ENCODE measurements at regions not wholly inside any gene's neighbourhood (a gene's known extent, or its start where the extent isn't known, plus 50 kb on each side); places are given as distances from the start of the nearest gene placed in this dataset.

DNA sequence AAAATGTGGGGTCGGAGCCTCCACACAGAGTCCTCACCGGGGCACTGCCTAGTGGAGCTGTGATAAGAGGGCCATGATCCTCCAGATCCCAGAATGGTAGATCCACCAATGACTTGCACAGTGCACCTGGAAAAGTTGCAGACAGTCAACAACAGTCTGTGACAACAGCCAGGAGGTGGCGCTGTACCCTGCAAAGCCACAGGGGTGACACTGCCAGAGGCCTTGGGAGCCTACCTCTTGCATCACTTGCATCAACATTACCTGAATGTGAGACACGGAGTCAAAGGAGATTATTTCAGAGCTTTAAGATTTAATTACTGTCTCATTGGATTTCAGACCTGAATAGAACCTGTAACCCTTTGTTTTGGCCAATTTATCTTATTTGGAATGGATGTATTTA is 614.1 kb upstream of the CDH9 start:
- TF ChIP-seq, protein P1, sequence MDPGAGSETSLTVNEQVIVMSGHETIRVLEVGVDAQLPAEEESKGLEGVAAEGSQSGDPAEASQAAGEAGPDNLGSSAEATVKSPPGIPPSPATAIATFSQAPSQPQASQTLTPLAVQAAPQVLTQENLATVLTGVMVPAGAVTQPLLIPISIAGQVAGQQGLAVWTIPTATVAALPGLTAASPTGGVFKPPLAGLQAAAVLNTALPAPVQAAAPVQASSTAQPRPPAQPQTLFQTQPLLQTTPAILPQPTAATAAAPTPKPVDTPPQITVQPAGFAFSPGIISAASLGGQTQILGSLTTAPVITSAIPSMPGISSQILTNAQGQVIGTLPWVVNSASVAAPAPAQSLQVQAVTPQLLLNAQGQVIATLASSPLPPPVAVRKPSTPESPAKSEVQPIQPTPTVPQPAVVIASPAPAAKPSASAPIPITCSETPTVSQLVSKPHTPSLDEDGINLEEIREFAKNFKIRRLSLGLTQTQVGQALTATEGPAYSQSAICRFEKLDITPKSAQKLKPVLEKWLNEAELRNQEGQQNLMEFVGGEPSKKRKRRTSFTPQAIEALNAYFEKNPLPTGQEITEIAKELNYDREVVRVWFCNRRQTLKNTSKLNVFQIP (CRISPR knock-in tag; IDR thresholded peaks at IDR 0.05; ENCODE audit: borderline replicate concordance, low read depth) = no peak
- TF ChIP-seq ARNTL (CRISPR knock-in tag; IDR thresholded peaks at IDR 0.05; ENCODE audit: borderline replicate concordance, low read depth) (no peak), ZNF70 (CRISPR knock-in tag; IDR thresholded peaks at IDR 0.05) (no peak), ZNF8 (CRISPR knock-in tag; IDR thresholded peaks at IDR 0.05) (no peak), TCF4 (CRISPR knock-in tag; IDR thresholded peaks at IDR 0.05; ENCODE audit: borderline replicate concordance) (no peak), OSR1 (CRISPR knock-in tag; IDR thresholded peaks at IDR 0.05) (no peak), PPARA (CRISPR knock-in tag; IDR thresholded peaks at IDR 0.05; ENCODE audit: borderline replicate concordance) (no peak), ISL1 (CRISPR knock-in tag; IDR thresholded peaks at IDR 0.05) (no peak), ZFP3 (CRISPR knock-in tag; IDR thresholded peaks at IDR 0.05) (no peak)
- TF ChIP-seq, protein P2, sequence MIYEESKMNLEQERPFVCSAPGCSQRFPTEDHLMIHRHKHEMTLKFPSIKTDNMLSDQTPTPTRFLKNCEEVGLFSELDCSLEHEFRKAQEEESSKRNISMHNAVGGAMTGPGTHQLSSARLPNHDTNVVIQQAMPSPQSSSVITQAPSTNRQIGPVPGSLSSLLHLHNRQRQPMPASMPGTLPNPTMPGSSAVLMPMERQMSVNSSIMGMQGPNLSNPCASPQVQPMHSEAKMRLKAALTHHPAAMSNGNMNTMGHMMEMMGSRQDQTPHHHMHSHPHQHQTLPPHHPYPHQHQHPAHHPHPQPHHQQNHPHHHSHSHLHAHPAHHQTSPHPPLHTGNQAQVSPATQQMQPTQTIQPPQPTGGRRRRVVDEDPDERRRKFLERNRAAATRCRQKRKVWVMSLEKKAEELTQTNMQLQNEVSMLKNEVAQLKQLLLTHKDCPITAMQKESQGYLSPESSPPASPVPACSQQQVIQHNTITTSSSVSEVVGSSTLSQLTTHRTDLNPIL (CRISPR knock-in tag; IDR thresholded peaks at IDR 0.05; ENCODE audit: low read depth) = no peak
- TF ChIP-seq, protein P3, sequence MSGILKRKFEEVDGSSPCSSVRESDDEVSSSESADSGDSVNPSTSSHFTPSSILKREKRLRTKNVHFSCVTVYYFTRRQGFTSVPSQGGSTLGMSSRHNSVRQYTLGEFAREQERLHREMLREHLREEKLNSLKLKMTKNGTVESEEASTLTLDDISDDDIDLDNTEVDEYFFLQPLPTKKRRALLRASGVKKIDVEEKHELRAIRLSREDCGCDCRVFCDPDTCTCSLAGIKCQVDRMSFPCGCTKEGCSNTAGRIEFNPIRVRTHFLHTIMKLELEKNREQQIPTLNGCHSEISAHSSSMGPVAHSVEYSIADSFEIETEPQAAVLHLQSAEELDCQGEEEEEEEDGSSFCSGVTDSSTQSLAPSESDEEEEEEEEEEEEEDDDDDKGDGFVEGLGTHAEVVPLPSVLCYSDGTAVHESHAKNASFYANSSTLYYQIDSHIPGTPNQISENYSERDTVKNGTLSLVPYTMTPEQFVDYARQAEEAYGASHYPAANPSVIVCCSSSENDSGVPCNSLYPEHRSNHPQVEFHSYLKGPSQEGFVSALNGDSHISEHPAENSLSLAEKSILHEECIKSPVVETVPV (CRISPR knock-in tag; IDR thresholded peaks at IDR 0.05) = no peak
- TF ChIP-seq, protein P4, sequence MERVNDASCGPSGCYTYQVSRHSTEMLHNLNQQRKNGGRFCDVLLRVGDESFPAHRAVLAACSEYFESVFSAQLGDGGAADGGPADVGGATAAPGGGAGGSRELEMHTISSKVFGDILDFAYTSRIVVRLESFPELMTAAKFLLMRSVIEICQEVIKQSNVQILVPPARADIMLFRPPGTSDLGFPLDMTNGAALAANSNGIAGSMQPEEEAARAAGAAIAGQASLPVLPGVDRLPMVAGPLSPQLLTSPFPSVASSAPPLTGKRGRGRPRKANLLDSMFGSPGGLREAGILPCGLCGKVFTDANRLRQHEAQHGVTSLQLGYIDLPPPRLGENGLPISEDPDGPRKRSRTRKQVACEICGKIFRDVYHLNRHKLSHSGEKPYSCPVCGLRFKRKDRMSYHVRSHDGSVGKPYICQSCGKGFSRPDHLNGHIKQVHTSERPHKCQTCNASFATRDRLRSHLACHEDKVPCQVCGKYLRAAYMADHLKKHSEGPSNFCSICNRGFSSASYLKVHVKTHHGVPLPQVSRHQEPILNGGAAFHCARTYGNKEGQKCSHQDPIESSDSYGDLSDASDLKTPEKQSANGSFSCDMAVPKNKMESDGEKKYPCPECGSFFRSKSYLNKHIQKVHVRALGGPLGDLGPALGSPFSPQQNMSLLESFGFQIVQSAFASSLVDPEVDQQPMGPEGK (CRISPR knock-in tag; IDR thresholded peaks at IDR 0.05; ENCODE audit: borderline replicate concordance) = no peak
- no peak for ATAC-seq

DNA sequence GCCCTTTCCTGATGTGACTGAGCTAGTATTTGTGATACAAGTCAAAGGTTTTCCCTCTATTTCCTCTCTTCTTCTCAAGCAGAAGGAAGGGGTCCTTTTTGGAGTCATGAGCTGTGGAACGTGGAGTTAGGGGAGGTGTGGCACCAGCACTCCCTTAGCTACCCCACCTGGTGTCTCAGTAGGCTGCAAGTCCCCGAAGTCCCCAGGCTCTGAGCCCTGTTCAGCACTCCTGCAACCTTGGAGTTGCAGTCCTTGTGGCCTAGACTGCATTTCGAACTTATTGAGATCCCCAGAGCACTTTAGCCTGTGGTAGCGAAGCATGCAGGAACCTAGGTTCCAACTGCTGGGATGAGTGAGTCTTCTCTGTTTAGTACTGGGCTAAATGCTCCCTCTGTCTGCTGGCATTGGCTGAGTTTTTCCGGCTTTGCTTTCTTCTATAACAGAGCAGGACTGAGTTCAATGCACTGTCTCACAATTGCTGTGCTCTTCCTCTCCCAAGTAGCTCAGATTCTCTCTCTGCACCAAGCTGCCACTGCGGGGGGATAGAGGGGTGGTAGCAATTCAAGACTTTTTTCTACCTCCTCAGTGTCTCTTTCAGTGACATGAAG is 600.7 kb upstream of the CDH9 start:
- no peak for TF ChIP-seq BACH2 (CRISPR knock-in tag; IDR thresholded peaks at IDR 0.05; ENCODE audit: borderline replicate concordance)
- no peak for TF ChIP-seq PPARA (CRISPR knock-in tag; IDR thresholded peaks at IDR 0.05; ENCODE audit: borderline replicate concordance)
- TF ChIP-seq, protein P3 (CRISPR knock-in tag; IDR thresholded peaks at IDR 0.05) = no peak
- TF ChIP-seq TOX (CRISPR knock-in tag; IDR thresholded peaks at IDR 0.05; ENCODE audit: borderline replicate concordance) = no peak
- TF ChIP-seq, protein P2 (CRISPR knock-in tag; IDR thresholded peaks at IDR 0.05; ENCODE audit: low read depth) = no peak
- TF ChIP-seq, protein P1 (CRISPR knock-in tag; IDR thresholded peaks at IDR 0.05; ENCODE audit: borderline replicate concordance, low read depth) = no peak
- TF ChIP-seq, protein P5, sequence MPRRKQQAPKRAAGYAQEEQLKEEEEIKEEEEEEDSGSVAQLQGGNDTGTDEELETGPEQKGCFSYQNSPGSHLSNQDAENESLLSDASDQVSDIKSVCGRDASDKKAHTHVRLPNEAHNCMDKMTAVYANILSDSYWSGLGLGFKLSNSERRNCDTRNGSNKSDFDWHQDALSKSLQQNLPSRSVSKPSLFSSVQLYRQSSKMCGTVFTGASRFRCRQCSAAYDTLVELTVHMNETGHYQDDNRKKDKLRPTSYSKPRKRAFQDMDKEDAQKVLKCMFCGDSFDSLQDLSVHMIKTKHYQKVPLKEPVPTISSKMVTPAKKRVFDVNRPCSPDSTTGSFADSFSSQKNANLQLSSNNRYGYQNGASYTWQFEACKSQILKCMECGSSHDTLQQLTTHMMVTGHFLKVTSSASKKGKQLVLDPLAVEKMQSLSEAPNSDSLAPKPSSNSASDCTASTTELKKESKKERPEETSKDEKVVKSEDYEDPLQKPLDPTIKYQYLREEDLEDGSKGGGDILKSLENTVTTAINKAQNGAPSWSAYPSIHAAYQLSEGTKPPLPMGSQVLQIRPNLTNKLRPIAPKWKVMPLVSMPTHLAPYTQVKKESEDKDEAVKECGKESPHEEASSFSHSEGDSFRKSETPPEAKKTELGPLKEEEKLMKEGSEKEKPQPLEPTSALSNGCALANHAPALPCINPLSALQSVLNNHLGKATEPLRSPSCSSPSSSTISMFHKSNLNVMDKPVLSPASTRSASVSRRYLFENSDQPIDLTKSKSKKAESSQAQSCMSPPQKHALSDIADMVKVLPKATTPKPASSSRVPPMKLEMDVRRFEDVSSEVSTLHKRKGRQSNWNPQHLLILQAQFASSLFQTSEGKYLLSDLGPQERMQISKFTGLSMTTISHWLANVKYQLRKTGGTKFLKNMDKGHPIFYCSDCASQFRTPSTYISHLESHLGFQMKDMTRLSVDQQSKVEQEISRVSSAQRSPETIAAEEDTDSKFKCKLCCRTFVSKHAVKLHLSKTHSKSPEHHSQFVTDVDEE (CRISPR knock-in tag; IDR thresholded peaks at IDR 0.05) = no peak
- TF ChIP-seq ZFP30 (CRISPR knock-in tag; IDR thresholded peaks at IDR 0.05) = no peak
- TF ChIP-seq RARB (CRISPR knock-in tag; IDR thresholded peaks at IDR 0.05) = no peak
- TF ChIP-seq SNAI2 (CRISPR knock-in tag; IDR thresholded peaks at IDR 0.05) = no peak
- TF ChIP-seq, protein P4 (CRISPR knock-in tag; IDR thresholded peaks at IDR 0.05; ENCODE audit: borderline replicate concordance) = no peak
- no peak for TF ChIP-seq OSR1 (CRISPR knock-in tag; IDR thresholded peaks at IDR 0.05)
- peak; percentile 56 for ATAC-seq

Data from SK-N-SH treated with all-trans-retinoic acid at 6 μM for 48 hours (cell line).